ENCODE measurements at regions not wholly inside any gene's neighbourhood (a gene's known extent, or its start where the extent isn't known, plus 50 kb on each side); places are given as distances from the start of the nearest gene placed in this dataset.

DNA sequence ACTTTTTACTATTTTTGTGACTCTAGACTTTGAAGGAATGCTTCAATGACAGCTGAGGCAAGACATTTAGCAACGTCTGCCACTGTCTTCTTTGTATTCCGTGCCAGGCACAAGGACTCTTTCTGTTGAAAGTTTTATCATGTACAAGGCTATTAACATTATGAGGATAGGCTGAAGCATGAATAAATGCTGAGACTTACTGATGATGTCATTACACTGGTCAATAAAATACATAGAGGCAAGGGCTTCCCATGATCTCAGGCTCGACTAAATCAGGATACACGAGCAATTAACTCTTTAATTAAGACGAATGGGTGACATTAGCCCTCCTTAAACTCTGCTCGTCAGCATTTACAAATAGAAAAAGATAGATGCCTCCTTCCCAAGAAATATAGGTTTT, 1393.3 kb upstream of the WWC1 start:
- Histone ChIP-seq H3K4me1 (ENCODE audit: control insufficient read depth in 2 of 2, insufficient read depth in 2 of 2, low read length in 2 of 2) (no peaks in the 10 kb centered on the region), H3K79me2 (ENCODE audit: control insufficient read depth, insufficient read depth, low read length) (no peaks in the 10 kb centered on the region), H3K36me3 (replicated peaks in 1 of 2; ENCODE audit: control extremely low read depth in 1 of 2, control insufficient read depth in 1 of 2, extremely low read depth in 1 of 2, insufficient read depth in 2 of 2, low read length in 1 of 2) (no peaks in the 10 kb centered on the region), H3K9ac (ENCODE audit: low read length) (no peak overlapping the region), H3K27me3 (replicated peaks in 1 of 4; ENCODE audit: control extremely low read depth in 1 of 4, control insufficient read depth in 3 of 4, insufficient read depth in 4 of 4, low read length in 3 of 4) (no peaks in the 10 kb centered on the region), H3K9me3 (ENCODE audit: control extremely low read depth in 1 of 3, control insufficient read depth in 2 of 3, insufficient read depth in 1 of 3, low read length in 2 of 3) (peaks cover 0 to 2% (median 0%) of the 10 kb centered on the region in 3 donors), H3K4me2 (replicated peaks; ENCODE audit: low read depth, low read length, poor library complexity, severe bottlenecking) (no peak overlapping the region), H3K4me3 (ENCODE audit: control extremely low read depth in 1 of 5, extremely low read depth in 1 of 5, insufficient read depth in 1 of 5, low read depth in 2 of 5, low read length in 4 of 5) (no peak overlapping the region), H3K27ac (ENCODE audit: low read length in 2 of 2) (no peak overlapping the region), H4K20me1 (ENCODE audit: control insufficient read depth, insufficient read depth, low read length, poor library complexity, severe bottlenecking) (no peaks in the 10 kb centered on the region), H2AFZ (ENCODE audit: insufficient read depth, low read depth, low read length, poor library complexity, severe bottlenecking) (no peak overlapping the region)
- H3K27me3 Mint-ChIP-seq = no peaks in the 10 kb centered on the region
- intact Hi-C loops (cut with micrococcal nuclease) = no loop called here
- ChIA-PET CTCF (no interaction called here), POLR2A (no interaction called here)
- no peak overlapping the region for H3K4me3 Mint-ChIP-seq
- no peaks in the 10 kb centered on the region for H3K4me1 Mint-ChIP-seq
- no peak for DNase-seq
- no peak overlapping the region for H3K27ac Mint-ChIP-seq
- TF ChIP-seq, protein P1, sequence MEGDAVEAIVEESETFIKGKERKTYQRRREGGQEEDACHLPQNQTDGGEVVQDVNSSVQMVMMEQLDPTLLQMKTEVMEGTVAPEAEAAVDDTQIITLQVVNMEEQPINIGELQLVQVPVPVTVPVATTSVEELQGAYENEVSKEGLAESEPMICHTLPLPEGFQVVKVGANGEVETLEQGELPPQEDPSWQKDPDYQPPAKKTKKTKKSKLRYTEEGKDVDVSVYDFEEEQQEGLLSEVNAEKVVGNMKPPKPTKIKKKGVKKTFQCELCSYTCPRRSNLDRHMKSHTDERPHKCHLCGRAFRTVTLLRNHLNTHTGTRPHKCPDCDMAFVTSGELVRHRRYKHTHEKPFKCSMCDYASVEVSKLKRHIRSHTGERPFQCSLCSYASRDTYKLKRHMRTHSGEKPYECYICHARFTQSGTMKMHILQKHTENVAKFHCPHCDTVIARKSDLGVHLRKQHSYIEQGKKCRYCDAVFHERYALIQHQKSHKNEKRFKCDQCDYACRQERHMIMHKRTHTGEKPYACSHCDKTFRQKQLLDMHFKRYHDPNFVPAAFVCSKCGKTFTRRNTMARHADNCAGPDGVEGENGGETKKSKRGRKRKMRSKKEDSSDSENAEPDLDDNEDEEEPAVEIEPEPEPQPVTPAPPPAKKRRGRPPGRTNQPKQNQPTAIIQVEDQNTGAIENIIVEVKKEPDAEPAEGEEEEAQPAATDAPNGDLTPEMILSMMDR (IDR thresholded peaks at IDR 0.05) = no peak
- TF ChIP-seq EZH2 (IDR thresholded peaks at IDR 0.05; ENCODE audit: borderline replicate concordance, insufficient read depth, low read depth, low read length, poor library complexity, severe bottlenecking) = no peak
- 100% methylated on average over 1 of the region's 6 CpGs for WGBS (ENCODE audit: insufficient coverage)
- no peak for ATAC-seq (ENCODE audit: low read depth)
- H3K9me3 Mint-ChIP-seq (ENCODE audit: insufficient read depth) = no peaks in the 10 kb centered on the region

DNA sequence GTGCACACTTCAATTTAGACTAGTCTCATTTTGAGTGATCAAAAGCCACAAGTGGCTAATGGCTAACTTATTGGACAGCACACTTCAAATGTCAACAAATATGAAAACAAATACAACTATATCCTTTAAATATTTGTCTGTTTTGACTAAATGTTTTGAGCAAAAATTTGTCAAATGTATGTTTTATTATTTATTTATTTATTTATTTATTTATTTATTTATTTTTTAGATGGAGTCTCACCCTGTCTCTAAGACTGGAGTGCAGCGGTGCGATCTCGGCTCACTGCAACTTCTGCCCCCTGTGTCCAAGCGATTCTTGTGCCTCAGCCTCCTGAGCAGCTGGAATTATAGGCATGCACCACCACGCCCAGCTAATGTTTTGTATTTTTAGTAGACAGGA, 1392.1 kb upstream of the WWC1 start:
- ChIA-PET POLR2A (no interaction called here), CTCF (no interaction called here)
- DNase-seq (no peak), ATAC-seq (ENCODE audit: low read depth) (no peak)
- Mint-ChIP-seq H3K27ac (no peak overlapping the region), H3K4me3 (no peak overlapping the region), H3K4me1 (no peaks in the 10 kb centered on the region), H3K27me3 (no peaks in the 10 kb centered on the region), H3K9me3 (ENCODE audit: insufficient read depth) (no peaks in the 10 kb centered on the region)
- no peak for TF ChIP-seq EZH2 (IDR thresholded peaks at IDR 0.05; ENCODE audit: borderline replicate concordance, insufficient read depth, low read depth, low read length, poor library complexity, severe bottlenecking)
- TF ChIP-seq, protein P1 (IDR thresholded peaks at IDR 0.05) = no peak
- no peaks in the 10 kb centered on the region for H3K27me3 ChIP-seq (replicated peaks in 1 of 4; ENCODE audit: control extremely low read depth in 1 of 4, control insufficient read depth in 3 of 4, insufficient read depth in 4 of 4, low read length in 3 of 4)
- H4K20me1 ChIP-seq (ENCODE audit: control insufficient read depth, insufficient read depth, low read length, poor library complexity, severe bottlenecking) = no peaks in the 10 kb centered on the region
- H3K4me2 ChIP-seq (replicated peaks; ENCODE audit: low read depth, low read length, poor library complexity, severe bottlenecking) = no peak overlapping the region
- no peaks in the 10 kb centered on the region for H3K79me2 ChIP-seq (ENCODE audit: control insufficient read depth, insufficient read depth, low read length)
- H3K27ac ChIP-seq (ENCODE audit: low read length in 2 of 2) = no peak overlapping the region
- no peaks in the 10 kb centered on the region for H3K36me3 ChIP-seq (replicated peaks in 1 of 2; ENCODE audit: control extremely low read depth in 1 of 2, control insufficient read depth in 1 of 2, extremely low read depth in 1 of 2, insufficient read depth in 2 of 2, low read length in 1 of 2)
- WGBS (ENCODE audit: insufficient coverage) = 100% methylated on average over 1 of the region's 5 CpGs
- H3K4me1 ChIP-seq (ENCODE audit: control insufficient read depth in 2 of 2, insufficient read depth in 2 of 2, low read length in 2 of 2) = no peaks in the 10 kb centered on the region
- intact Hi-C loops (cut with micrococcal nuclease) = no loop called here
- no peak overlapping the region for H3K9ac ChIP-seq (ENCODE audit: low read length)
- H3K4me3 ChIP-seq (ENCODE audit: control extremely low read depth in 1 of 5, extremely low read depth in 1 of 5, insufficient read depth in 1 of 5, low read depth in 2 of 5, low read length in 4 of 5) = no peak overlapping the region
- H3K9me3 ChIP-seq (ENCODE audit: control extremely low read depth in 1 of 3, control insufficient read depth in 2 of 3, insufficient read depth in 1 of 3, low read length in 2 of 3) = peaks cover 0 to 6% (median 2%) of the 10 kb centered on the region in 3 donors
- H2AFZ ChIP-seq (ENCODE audit: insufficient read depth, low read depth, low read length, poor library complexity, severe bottlenecking) = no peak overlapping the region
